ENCODE measurements at regions not wholly inside any gene's neighbourhood (a gene's known extent, or its start where the extent isn't known, plus 50 kb on each side); places are given as distances from the start of the nearest gene placed in this dataset.

DNA sequence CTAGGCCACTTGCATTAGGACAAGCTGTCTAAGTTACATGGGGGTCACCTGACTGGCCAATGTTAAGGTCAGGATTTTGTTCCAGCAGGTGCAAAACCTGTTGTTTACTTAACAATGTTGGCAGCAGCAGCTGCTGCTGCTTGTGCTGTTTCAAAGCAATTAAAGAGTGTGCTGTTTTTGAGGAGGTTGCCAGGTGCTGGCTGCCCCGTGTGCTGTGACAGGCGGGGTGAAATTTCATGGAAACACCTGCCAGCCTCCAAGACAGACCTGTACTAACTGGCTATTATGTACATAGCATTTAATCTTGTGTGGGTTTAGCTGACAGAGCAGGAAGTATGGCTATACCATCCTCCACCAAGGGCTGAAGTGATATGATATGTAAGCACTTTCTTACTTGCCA lies 224.9 kb downstream of the ASXL3 start:
- no peak overlapping the region for H3K4me3 ChIP-seq (ENCODE audit: low read depth, low read length)
- no peak for DNase-seq (ENCODE audit: low read depth, low spot score)
- ChIA-PET CTCF (no interaction called here), POLR2A (no interaction called here)
- TF ChIP-seq, protein P1, sequence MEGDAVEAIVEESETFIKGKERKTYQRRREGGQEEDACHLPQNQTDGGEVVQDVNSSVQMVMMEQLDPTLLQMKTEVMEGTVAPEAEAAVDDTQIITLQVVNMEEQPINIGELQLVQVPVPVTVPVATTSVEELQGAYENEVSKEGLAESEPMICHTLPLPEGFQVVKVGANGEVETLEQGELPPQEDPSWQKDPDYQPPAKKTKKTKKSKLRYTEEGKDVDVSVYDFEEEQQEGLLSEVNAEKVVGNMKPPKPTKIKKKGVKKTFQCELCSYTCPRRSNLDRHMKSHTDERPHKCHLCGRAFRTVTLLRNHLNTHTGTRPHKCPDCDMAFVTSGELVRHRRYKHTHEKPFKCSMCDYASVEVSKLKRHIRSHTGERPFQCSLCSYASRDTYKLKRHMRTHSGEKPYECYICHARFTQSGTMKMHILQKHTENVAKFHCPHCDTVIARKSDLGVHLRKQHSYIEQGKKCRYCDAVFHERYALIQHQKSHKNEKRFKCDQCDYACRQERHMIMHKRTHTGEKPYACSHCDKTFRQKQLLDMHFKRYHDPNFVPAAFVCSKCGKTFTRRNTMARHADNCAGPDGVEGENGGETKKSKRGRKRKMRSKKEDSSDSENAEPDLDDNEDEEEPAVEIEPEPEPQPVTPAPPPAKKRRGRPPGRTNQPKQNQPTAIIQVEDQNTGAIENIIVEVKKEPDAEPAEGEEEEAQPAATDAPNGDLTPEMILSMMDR (IDR thresholded peaks at IDR 0.05; ENCODE audit: insufficient read depth, low read length, missing control alignments): no peak
